Subcutaneous abdominal adipose tissue (tissue), 5 donors: ENCODE measurements at regions not wholly inside any gene's neighbourhood (a gene's known extent, or its start where the extent isn't known, plus 50 kb on each side); places are given as distances from the start of the nearest gene placed in this dataset.

Experiments
- H3K27ac ChIP-seq: one replicate; pipeline ENCODE4 v1.7.0; 2013; ENCODE audit warnings: low read depth, mild to moderate bottlenecking, inconsistent platforms, low read length, moderate library complexity
- H3K27me3 ChIP-seq, 5 donors: one replicate each; pipeline ENCODE4 v1.7.0; 2013; ENCODE audit warnings: low read length in 5 of 5, inconsistent platforms in 1 of 5; ENCODE audit not compliant: control insufficient read depth in 5 of 5, insufficient read depth in 4 of 5
- H3K36me3 ChIP-seq, 5 donors: one replicate each; pipeline ENCODE4 v1.7.0; 2013; ENCODE audit warnings: low read length in 5 of 5; ENCODE audit not compliant: control insufficient read depth in 5 of 5, insufficient read depth in 5 of 5
- H3K4me1 ChIP-seq, 5 donors: one replicate each; pipeline ENCODE4 v1.7.0; 2013; ENCODE audit warnings: low read length in 5 of 5, mild to moderate bottlenecking in 3 of 5, moderate library complexity in 1 of 5; ENCODE audit not compliant: control insufficient read depth in 5 of 5, insufficient read depth in 5 of 5
- H3K4me3 ChIP-seq, 5 donors: one replicate each; pipeline ENCODE4 v1.7.0; 2013; ENCODE audit warnings: low read length in 5 of 5, low read depth in 1 of 5
- H3K9ac ChIP-seq, 5 donors: one replicate each; pipeline ENCODE4 v1.7.0; 2013; ENCODE audit warnings: low read length in 5 of 5, mild to moderate bottlenecking in 4 of 5, moderate library complexity in 3 of 5
- H3K9me3 ChIP-seq, 5 donors: one replicate each; pipeline ENCODE4 v1.7.0; 2013; ENCODE audit warnings: low read length in 5 of 5; ENCODE audit not compliant: control insufficient read depth in 5 of 5
- donor health status: healthy.
- donor health status: healthy.
- donor health status: healthy.
- donor health status: healthy.
- donor health status: healthy.

- Histone ChIP-seq H3K27me3 (no peaks in the 10 kb centered on the region), H3K4me1 (peaks cover 0 to 8% (median 0%) of the 10 kb centered on the region in 5 donors)
These were observed 226.8 kb downstream of the SKIDA1 start for GRCh38 chr10:21298701-21299100.

GRCh38 chr10:21297603-21298383 is 227.7 kb downstream of the SKIDA1 start:
- Histone ChIP-seq H3K27me3 (no peaks in the 10 kb centered on the region), H3K9me3 (no peaks in the 10 kb centered on the region), H3K36me3 (no peaks in the 10 kb centered on the region), H3K27ac (no peak overlapping the region), H3K4me1 (peaks cover 0 to 17% (median 7%) of the 10 kb centered on the region in 5 donors), H3K9ac (no peak overlapping the region), H3K4me3 (no peak overlapping the region)

More at GRCh38 chr10:21298701-21299100, 226.8 kb downstream of the SKIDA1 start:
- Histone ChIP-seq H3K9ac (no peak overlapping the region), H3K9me3 (no peaks in the 10 kb centered on the region), H3K27ac (no peak overlapping the region), H3K4me3 (no peak overlapping the region), H3K36me3 (no peaks in the 10 kb centered on the region)

- no peak overlapping the region for H3K4me3 ChIP-seq
- no peaks in the 10 kb centered on the region for H3K36me3 ChIP-seq
- H3K27ac ChIP-seq: no peak overlapping the region
- no peaks in the 10 kb centered on the region for H3K27me3 ChIP-seq
- no peak overlapping the region for H3K9ac ChIP-seq
- peaks cover 0 to 27% (median 17%) of the 10 kb centered on the region in 5 donors for H3K4me1 ChIP-seq
- H3K9me3 ChIP-seq: no peaks in the 10 kb centered on the region
These were observed 228.7 kb downstream of the SKIDA1 start for GRCh38 chr10:21296575-21297355.

GRCh38 chr10:21293518-21294356 is 231.7 kb downstream of the SKIDA1 start:
- H3K27me3 ChIP-seq: no peaks in the 10 kb centered on the region
- peaks cover 0 to 31% (median 27%) of the 10 kb centered on the region in 5 donors for H3K4me1 ChIP-seq
- H3K9ac ChIP-seq: no peak overlapping the region
- H3K9me3 ChIP-seq: no peaks in the 10 kb centered on the region
- no peaks in the 10 kb centered on the region for H3K36me3 ChIP-seq
- peak overlapping the region in 2 of 5 donors; percentile 40 to 45 for H3K4me3 ChIP-seq
- H3K27ac ChIP-seq: peak overlapping the region; percentile 4

GRCh38 chr10:21292763-21293517 is 232.5 kb downstream of the SKIDA1 start:
- Histone ChIP-seq H3K9ac (peak overlapping the region in 1 of 5 donors; percentile 31), H3K36me3 (no peaks in the 10 kb centered on the region), H3K27me3 (no peaks in the 10 kb centered on the region), H3K9me3 (no peaks in the 10 kb centered on the region), H3K4me3 (peak overlapping the region in 4 of 5 donors; percentile 25 to 45 (median 42)), H3K27ac (peak overlapping the region; percentile 4), H3K4me1 (peaks cover 0 to 31% (median 27%) of the 10 kb centered on the region in 5 donors)

GRCh38 chr10:21290499-21291160 is 234.9 kb downstream of the SKIDA1 start:
- Histone ChIP-seq H3K9ac (no peak overlapping the region), H3K4me3 (no peak overlapping the region), H3K9me3 (no peaks in the 10 kb centered on the region), H3K27ac (no peak overlapping the region), H3K27me3 (no peaks in the 10 kb centered on the region), H3K4me1 (peaks cover 0 to 31% (median 27%) of the 10 kb centered on the region in 5 donors), H3K36me3 (no peaks in the 10 kb centered on the region)

DNA sequence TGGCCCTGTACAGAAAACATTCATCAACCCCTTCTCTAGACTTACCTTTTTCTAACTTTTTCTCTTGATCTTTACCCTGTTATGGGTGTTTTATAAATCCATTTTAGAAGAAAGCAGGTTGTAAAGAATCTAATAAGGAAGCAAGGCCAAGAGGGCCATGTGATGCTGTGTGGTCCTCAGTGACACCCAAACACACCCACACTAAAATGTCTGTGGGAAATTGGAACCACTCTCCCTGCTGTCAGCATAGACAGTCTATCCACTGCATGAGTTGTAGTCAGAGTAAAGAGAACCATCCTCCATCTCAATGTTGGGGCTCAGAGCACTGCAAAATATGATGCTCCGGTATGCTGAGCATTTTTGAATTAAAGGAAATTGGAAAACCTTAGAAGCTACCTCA is 235.5 kb downstream of the SKIDA1 start:
- no peaks in the 10 kb centered on the region for H3K27me3 ChIP-seq
- no peak overlapping the region for H3K27ac ChIP-seq
- no peak overlapping the region for H3K4me3 ChIP-seq

GRCh38 chr10:21289271-21289670 is 236.2 kb downstream of the SKIDA1 start:
- Histone ChIP-seq H3K27me3 (no peaks in the 10 kb centered on the region), H3K4me1 (peaks cover 0 to 31% (median 27%) of the 10 kb centered on the region in 5 donors), H3K36me3 (no peaks in the 10 kb centered on the region), H3K27ac (no peak overlapping the region), H3K4me3 (no peak overlapping the region), H3K9ac (peak overlapping the region in 1 of 5 donors; percentile 6), H3K9me3 (no peaks in the 10 kb centered on the region)

More for the DNA sequence above, 235.5 kb downstream of the SKIDA1 start:
- Histone ChIP-seq H3K4me1 (peaks cover 0 to 31% (median 27%) of the 10 kb centered on the region in 5 donors), H3K36me3 (no peaks in the 10 kb centered on the region), H3K9me3 (no peaks in the 10 kb centered on the region), H3K9ac (no peak overlapping the region)
